ENCODE measurements at regions not wholly inside any gene's neighbourhood (a gene's known extent, or its start where the extent isn't known, plus 50 kb on each side); places are given as distances from the start of the nearest gene placed in this dataset.

DNA sequence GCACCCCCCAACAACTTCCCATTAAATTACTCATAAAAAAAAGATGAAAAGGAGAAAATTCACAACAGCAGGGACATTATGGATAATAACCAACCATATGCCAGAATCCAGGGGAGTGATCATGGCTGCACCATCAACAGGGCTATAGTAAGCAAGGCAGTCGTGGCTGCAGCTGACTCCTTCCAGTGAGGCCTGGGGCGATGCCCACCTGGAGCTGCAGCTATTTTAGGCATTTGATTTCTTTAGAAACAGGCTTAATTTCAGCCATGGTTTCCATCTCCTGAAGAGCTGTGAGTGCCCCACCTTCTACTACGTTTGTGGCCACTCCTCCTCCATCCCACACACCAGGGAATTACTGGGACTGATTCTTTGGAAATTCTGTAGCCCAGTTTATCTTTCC, 84.0 kb downstream of the MINAR1 start:
- Histone ChIP-seq H3K27me3 (replicated peaks; ENCODE audit: control insufficient read depth, insufficient read depth, low read length) (no peaks in the 10 kb centered on the region), H3K36me3 (ENCODE audit: control insufficient read depth, insufficient read depth, low read length) (no peaks in the 10 kb centered on the region), H3K4me3 (replicated peaks; ENCODE audit: low read depth, low read length) (no peak overlapping the region)
- no peak for TF ChIP-seq CTCF (IDR thresholded peaks at IDR 0.05; ENCODE audit: insufficient read depth, low read length, poor library complexity, severe bottlenecking)
- DNase-seq (ENCODE audit: extremely low read depth, insufficient read length), result no peak

- no peak for TF ChIP-seq CTCF (IDR thresholded peaks at IDR 0.05; ENCODE audit: insufficient read depth, low read length, poor library complexity, severe bottlenecking)
- Histone ChIP-seq H3K36me3 (ENCODE audit: control insufficient read depth, insufficient read depth, low read length) (no peaks in the 10 kb centered on the region), H3K27me3 (replicated peaks; ENCODE audit: control insufficient read depth, insufficient read depth, low read length) (no peaks in the 10 kb centered on the region), H3K4me3 (replicated peaks; ENCODE audit: low read depth, low read length) (no peak overlapping the region)
- DNase-seq (ENCODE audit: extremely low read depth, insufficient read length), result no peak
Observed at GRCh38 chr15:79516646-79517045, 84.5 kb downstream of the MINAR1 start.

GRCh38 chr15:79519628-79520027, 87.5 kb downstream of the MINAR1 start:
- no peak for TF ChIP-seq CTCF (IDR thresholded peaks at IDR 0.05; ENCODE audit: insufficient read depth, low read length, poor library complexity, severe bottlenecking)
- no peak for DNase-seq (ENCODE audit: extremely low read depth, insufficient read length)
- no peak overlapping the region for H3K4me3 ChIP-seq (replicated peaks; ENCODE audit: low read depth, low read length)
- H3K36me3 ChIP-seq (ENCODE audit: control insufficient read depth, insufficient read depth, low read length), result no peaks in the 10 kb centered on the region
- H3K27me3 ChIP-seq (replicated peaks; ENCODE audit: control insufficient read depth, insufficient read depth, low read length), result no peaks in the 10 kb centered on the region

DNA sequence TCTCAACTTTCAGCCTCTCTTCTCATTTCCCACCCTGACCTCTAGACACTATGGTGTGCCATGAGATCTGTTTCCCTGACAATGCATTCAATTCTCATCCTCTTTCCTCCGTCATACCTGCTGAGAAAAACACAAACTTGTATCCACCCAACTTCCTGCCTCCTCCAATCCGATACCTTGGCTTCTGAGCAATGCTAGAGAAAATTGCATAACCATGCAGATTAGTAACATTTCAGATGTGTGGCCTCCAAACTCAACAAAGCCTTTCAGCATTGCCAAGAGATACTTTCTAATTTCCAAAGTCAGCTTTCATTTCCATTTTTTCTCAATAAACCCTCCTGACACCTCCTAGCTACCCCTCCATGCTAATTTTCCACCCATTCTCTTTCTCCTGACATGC, 88.5 kb downstream of the MINAR1 start:
- TF ChIP-seq CTCF (IDR thresholded peaks at IDR 0.05; ENCODE audit: insufficient read depth, low read length, poor library complexity, severe bottlenecking), result no peak
- no peaks in the 10 kb centered on the region for H3K36me3 ChIP-seq (ENCODE audit: control insufficient read depth, insufficient read depth, low read length)
- no peaks in the 10 kb centered on the region for H3K27me3 ChIP-seq (replicated peaks; ENCODE audit: control insufficient read depth, insufficient read depth, low read length)
- H3K4me3 ChIP-seq (replicated peaks; ENCODE audit: low read depth, low read length), result no peak overlapping the region
- no peak for DNase-seq (ENCODE audit: extremely low read depth, insufficient read length)

- TF ChIP-seq CTCF (IDR thresholded peaks at IDR 0.05; ENCODE audit: insufficient read depth, low read length, poor library complexity, severe bottlenecking), result no peak
- no peak for DNase-seq (ENCODE audit: extremely low read depth, insufficient read length)
- Histone ChIP-seq H3K4me3 (replicated peaks; ENCODE audit: low read depth, low read length) (no peak overlapping the region), H3K36me3 (ENCODE audit: control insufficient read depth, insufficient read depth, low read length) (no peaks in the 10 kb centered on the region), H3K27me3 (replicated peaks; ENCODE audit: control insufficient read depth, insufficient read depth, low read length) (no peaks in the 10 kb centered on the region; the same call in 1 of the 2 replicates)
Observed at GRCh38 chr15:79522656-79523055, 90.5 kb downstream of the MINAR1 start.

GRCh38 chr15:79523266-79523665, 91.1 kb downstream of the MINAR1 start:
- no peak overlapping the region for H3K4me3 ChIP-seq (replicated peaks; ENCODE audit: low read depth, low read length)
- H3K27me3 ChIP-seq (replicated peaks; ENCODE audit: control insufficient read depth, insufficient read depth, low read length), result no peaks in the 10 kb centered on the region; the same call in 1 of the 2 replicates
- no peak for DNase-seq (ENCODE audit: extremely low read depth, insufficient read length)
- TF ChIP-seq CTCF (IDR thresholded peaks at IDR 0.05; ENCODE audit: insufficient read depth, low read length, poor library complexity, severe bottlenecking), result no peak
- H3K36me3 ChIP-seq (ENCODE audit: control insufficient read depth, insufficient read depth, low read length), result no peaks in the 10 kb centered on the region
